Activated CD4-positive, alpha-beta T cell treated with anti-CD3 and anti-CD28 coated beads, Interleukin-2, Interleukin-6, amounts not matched to agents 100 ng/mL and 50 ng/mL, durations not matched to agents 16 hours and 8 hours (primary cell): ENCODE measurements at regions not wholly inside any gene's neighbourhood (a gene's known extent, or its start where the extent isn't known, plus 50 kb on each side); places are given as distances from the start of the nearest gene placed in this dataset.
"Not testable (repeated sequence)": the region's sequence is repeated elsewhere in the genome, so short reads cannot be mapped to it uniquely, and the experiment has no call there.

ENCODE experiments used
- DNase-seq: peaks from one replicate; pipeline ENCODE4 v3.0.0-alpha.2; 2020

- DNase-seq = no peak
These were observed 109.3 kb upstream of the MDFIC start for GRCh38 chr7:114812570-114812969.

DNA sequence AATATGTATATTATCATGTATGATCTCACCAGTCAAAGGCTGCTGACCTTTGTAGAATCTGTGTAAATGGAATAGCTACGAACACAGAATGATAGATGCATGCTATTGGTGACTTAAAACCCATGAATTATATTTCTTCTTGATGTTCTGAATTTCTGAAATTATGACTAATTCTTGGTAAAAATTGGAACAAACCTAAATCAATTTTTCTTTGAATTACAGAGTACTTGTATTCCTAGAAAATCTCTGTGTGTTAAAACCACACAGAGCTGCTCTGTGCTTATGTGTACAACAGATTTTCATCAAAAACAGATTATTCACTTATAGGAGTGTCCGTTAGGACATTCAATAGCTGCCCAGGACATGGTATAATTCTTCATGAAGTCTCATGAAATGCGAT, 108.3 kb upstream of the MDFIC start:
- DNase-seq = peak; percentile 48

DNA sequence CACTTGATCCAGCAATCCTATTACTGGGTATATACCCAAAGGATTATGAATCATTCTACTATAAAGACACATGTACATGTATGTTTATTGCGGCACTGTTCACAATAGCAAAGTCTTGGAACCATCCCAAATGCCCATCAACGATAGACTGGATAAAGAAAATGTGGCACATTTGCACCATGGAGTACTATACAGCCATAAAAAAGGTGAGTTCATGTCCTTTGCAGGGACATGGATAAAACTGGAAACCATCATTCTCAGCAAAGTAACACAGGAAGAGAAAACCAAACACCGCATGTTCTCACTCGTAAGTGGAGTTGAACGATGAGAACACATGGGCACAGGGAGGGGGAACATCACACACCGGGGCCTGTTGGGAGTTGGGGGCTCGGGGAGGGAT, 104.9 kb upstream of the MDFIC start:
- not testable (repeated sequence) for DNase-seq

GRCh38 chr7:114818501-114818900, 103.4 kb upstream of the MDFIC start:
- peak; percentile 75 for DNase-seq

GRCh38 chr7:114819616-114820362, 102.1 kb upstream of the MDFIC start:
- DNase-seq = no peak

DNA sequence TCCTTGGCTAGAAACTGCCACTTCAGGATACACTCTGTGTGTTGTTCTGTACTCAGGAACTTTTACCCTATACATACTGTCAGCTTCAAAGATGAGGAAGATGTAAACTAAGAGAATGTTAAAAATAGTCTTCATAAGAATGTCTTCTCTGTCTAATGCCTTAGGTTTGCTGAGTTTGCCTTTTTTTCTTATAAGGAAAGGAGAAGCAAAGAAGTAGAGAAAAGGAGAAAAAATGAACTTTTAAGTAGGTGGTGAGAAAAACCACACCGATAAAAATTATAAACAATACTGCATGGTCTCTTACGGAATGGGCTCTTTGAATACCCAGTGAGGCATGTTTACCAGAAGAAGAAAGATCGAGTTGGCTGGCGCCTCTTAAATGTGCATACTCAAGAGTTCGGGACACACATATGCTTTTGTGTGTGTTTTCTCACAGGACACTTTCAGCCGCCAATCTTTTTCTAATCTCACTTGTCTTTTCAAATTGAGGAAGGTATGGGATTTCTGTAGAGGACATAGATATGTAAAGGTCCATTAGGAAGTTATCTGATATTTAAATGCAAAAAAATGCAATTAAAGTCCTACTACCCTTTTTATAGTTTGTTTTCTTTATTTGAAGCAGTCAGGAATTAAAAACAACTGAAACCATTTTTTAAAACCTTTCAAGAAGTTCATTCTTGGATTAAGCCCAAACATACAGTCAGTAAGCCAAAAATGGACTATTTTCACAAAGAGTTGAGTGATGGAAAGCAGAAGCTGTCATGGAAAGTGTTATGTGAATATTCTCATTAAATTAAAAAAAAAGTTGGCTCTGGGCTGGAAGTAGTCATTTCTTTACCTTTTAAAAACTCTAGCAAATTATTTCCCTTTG, 100.6 kb upstream of the MDFIC start:
- DNase-seq = no peak

DNA sequence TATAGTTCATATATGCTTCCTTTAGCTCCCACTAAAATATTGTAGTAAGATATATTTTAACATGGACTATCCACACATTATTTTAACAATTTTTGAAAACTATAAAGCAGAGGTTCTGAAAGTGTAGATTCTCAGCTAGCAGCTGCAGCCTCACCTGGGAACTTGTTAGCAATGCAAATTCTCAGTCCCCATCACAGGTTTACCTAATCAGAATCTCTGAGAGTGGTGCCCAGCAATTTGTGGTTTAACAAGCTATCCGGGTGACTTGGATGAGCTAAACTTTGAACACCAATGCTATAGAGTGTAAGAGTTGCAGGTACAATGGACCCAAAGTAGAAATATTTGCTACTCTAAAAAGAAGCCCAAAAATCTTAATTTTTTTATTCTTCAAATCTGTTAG, 99.8 kb upstream of the MDFIC start:
- DNase-seq = no peak

GRCh38 chr7:114822844-114823243, 99.0 kb upstream of the MDFIC start:
- no peak for DNase-seq

DNA sequence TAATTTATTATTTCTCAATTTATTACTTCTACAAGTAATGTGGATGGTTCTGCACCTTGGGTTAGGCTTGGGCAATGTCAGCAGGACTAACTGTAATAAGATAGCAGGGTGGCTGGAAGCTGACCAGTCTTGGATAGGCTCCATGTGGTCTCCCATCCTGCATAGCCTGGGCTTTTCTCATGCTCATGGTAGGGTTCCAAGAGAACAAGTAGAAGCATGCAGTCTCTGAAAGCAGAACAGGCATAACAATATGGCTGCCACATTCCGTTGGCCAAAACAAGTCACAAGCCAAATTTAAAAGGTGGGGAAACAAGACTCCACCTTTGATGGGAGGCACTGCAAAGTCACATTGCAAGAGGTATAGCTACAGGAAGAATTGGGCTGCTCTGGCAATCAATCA, 98.6 kb upstream of the MDFIC start:
- no peak for DNase-seq

GRCh38 chr7:114825423-114825951, 96.4 kb upstream of the MDFIC start:
- DNase-seq = peak; percentile 63

DNA sequence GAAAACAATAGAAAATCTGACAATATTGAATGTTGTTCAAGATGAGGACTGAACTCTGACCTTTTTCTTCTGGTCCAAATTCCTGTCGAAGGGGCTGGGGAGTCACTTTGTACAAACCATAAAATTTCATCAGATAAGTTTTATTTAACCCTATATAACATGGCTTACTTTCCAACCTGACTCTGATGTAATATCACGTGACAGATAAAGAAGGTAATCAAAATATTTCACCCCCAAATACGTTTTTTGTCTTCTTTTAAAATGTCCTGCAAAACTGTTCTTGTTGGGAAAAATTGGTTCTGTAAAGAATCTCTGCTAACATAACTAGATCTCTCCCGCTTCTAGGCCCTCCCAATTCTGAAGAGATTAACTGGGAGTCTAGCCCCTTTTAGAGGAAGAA, 90.9 kb upstream of the MDFIC start:
- DNase-seq = no peak

GRCh38 chr7:114832906-114833595, 88.8 kb upstream of the MDFIC start:
- DNase-seq = peak; percentile 78

- DNase-seq = peak; percentile 70
These were observed 86.6 kb upstream of the MDFIC start for GRCh38 chr7:114835303-114835702.

- no peak for DNase-seq
These were observed 86.0 kb upstream of the MDFIC start for GRCh38 chr7:114835861-114836260.

- DNase-seq = no peak
These were observed 79.3 kb upstream of the MDFIC start for GRCh38 chr7:114842551-114843065.

DNA sequence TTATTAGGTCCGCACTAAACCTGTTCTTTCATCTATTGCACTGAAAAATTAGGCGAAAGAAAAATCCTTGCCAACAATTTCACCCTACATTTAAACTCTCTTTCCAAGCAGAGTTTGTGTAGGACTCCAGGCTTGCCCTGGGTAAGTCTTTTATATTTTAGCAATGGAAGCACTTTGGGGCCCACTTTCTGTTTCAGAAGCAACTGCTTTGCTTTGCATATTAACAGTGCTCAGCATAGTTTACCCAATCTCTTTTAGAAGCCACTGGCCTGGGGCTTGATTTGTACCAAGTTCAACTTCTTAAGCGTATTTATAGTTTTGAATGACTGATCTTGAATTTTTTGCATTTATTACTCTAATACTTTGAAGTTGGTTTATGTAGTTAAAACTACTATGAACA, 78.8 kb upstream of the MDFIC start:
- DNase-seq = no peak

DNA sequence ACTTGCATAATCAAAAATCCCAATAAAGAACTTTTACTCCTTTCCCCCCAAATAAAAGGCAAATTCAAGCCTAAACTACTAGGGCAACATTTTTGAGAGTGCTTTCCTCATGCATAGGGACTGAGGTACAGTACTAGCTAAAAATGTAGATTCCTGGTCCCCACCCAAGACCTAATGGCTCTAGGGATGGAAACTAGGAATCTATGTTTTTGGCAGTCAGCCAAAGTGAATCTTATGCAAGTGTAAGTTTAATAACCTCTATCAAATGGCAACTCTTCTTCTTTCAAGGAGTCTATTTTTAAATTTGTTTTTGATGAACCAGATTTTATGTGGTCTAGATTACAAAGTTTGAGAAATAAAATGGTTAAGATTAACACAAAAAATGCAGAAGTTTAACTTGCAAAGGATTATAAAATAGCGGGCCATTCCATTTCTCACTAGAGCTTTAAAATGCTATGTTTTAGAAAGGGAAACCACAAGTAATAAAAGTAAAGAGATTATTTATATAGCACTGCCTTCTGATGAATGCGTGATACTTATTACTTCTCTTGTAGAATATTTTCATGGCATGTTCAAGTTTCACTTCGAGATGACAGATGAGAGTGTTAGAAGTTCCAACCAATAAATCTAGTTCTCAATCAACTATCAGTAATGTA, 70.4 kb upstream of the MDFIC start:
- DNase-seq = no peak

- DNase-seq = no peak
These were observed 69.6 kb upstream of the MDFIC start for GRCh38 chr7:114852293-114852692.

GRCh38 chr7:114853189-114853588, 68.7 kb upstream of the MDFIC start:
- no peak for DNase-seq

GRCh38 chr7:114854369-114854768, 67.5 kb upstream of the MDFIC start:
- DNase-seq = no peak

DNA sequence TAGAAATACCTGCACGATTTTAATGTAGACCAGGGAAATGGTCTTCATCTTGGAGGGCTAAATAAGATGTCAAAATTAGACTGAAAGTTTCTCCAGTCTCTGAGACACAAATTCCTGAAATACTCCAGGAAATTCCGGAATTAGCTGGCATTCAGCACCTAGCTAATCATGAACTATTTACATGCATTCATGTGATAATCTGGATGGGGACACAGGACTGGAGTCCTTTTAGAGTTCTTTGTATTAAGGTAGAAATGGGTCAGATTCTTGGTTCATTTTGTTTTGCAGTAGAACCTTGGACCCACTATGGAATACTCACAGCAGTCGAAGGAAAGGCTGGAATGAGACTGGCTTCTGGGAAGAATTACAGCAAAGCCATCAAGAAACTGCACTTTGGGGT, 65.3 kb upstream of the MDFIC start:
- DNase-seq = no peak

- no peak for DNase-seq
These were observed 64.3 kb upstream of the MDFIC start for GRCh38 chr7:114857605-114858004.

DNA sequence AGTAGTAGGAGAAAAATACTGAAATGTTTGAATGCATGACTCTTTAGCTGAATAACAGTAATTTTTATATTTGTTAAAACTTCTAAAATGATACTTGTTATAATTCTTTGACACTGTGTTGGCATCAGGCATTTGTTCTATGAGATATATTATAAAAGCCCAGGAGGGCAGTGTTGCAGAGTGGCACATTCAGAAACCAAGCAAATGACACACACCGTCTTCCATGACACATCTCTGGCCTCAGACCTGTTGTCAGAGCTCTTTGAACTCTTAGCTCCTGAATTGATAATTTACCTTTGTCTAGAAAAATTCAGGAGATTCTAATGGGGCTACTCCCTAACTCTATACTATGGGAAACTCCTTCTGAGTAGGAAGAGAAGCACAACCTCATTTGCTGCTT, 62.4 kb upstream of the MDFIC start:
- no peak for DNase-seq
